Liver (tissue), 7 donors: ENCODE measurements at regions not wholly inside any gene's neighbourhood (a gene's known extent, or its start where the extent isn't known, plus 50 kb on each side); places are given as distances from the start of the nearest gene placed in this dataset.

Experiments used
- DNase-seq: peaks from one replicate; pipeline ENCODE4 v3.0.0-alpha.2; 2017; ENCODE audit warnings: low spot score
- H3K27ac ChIP-seq, 2 donors: one replicate each; pipeline ENCODE4 v1.7.0; 2013; ENCODE audit warnings: inconsistent platforms in 2 of 2, low read length in 2 of 2, control low read depth in 1 of 2, low read depth in 1 of 2, mild to moderate bottlenecking in 1 of 2
- H3K27me3 ChIP-seq, 4 donors: one replicate each; pipeline versions ENCODE4 v1.6.1 to v1.7.0; 2013; ENCODE audit warnings: low read length in 3 of 4, inconsistent platforms in 1 of 4, mild to moderate bottlenecking in 1 of 4, moderate library complexity in 1 of 4; ENCODE audit not compliant: control insufficient read depth in 4 of 4, insufficient read depth in 4 of 4
- H3K36me3 ChIP-seq, 4 donors: one replicate each; pipeline versions ENCODE4 v1.6.1 to v1.7.0; 2013; ENCODE audit warnings: low read length in 3 of 4, mild to moderate bottlenecking in 3 of 4, low read depth in 1 of 4, moderate library complexity in 1 of 4; ENCODE audit not compliant: control insufficient read depth in 4 of 4, insufficient read depth in 3 of 4
- H3K4me1 ChIP-seq, 4 donors: one replicate each; pipeline versions ENCODE4 v1.6.1 to v1.7.0; 2013; ENCODE audit warnings: low read length in 3 of 4, mild to moderate bottlenecking in 3 of 4, moderate library complexity in 1 of 4; ENCODE audit not compliant: control insufficient read depth in 4 of 4, insufficient read depth in 4 of 4
- H3K4me3 ChIP-seq, 3 donors: one replicate each; pipeline versions ENCODE4 v1.6.1 to v1.7.0; 2013; ENCODE audit warnings: low read length in 3 of 3, control low read depth in 1 of 3, low read depth in 1 of 3, mild to moderate bottlenecking in 1 of 3
- H3K9ac ChIP-seq, 2 donors: one replicate each; pipeline ENCODE4 v1.7.0; 2013; ENCODE audit warnings: low read length in 2 of 2, mild to moderate bottlenecking in 2 of 2, moderate library complexity in 2 of 2, control low read depth in 1 of 2, low read depth in 1 of 2
- H3K9me3 ChIP-seq, 4 donors: one replicate each; pipeline versions ENCODE4 v1.6.1 to v1.7.0; 2013; ENCODE audit warnings: low read length in 3 of 4; ENCODE audit not compliant: control insufficient read depth in 4 of 4
- EGR1 ChIP-seq, 2 donors: IDR thresholded peaks; 2 replicates each; pipeline ENCODE4 v1.6.1; 2016 to 2018; ENCODE audit warnings: antibody characterized with exemption in 2 of 2, low read depth in 2 of 2
- FOXA2 ChIP-seq: IDR thresholded peaks from 2 replicates; pipeline ENCODE4 v1.6.1; 2016; ENCODE audit warnings: antibody characterized with exemption
- GABPA ChIP-seq, 2 donors: IDR thresholded peaks in 1 of 2; conservative IDR thresholded peaks in 1 of 2; 2 replicates each; pipeline ENCODE4 v1.6.1; 2016; ENCODE audit warnings: antibody characterized with exemption in 2 of 2, mild to moderate bottlenecking in 1 of 2, moderate library complexity in 1 of 2
- HNF4A ChIP-seq, 2 donors: conservative IDR thresholded peaks; 2 replicates each; pipeline ENCODE4 v1.6.1; 2016; ENCODE audit warnings: antibody characterized with exemption in 2 of 2, mild to moderate bottlenecking in 2 of 2
- JUND ChIP-seq, 2 donors: IDR thresholded peaks; 2 replicates each; pipeline ENCODE4 v1.6.1; 2016; ENCODE audit warnings: antibody characterized with exemption in 2 of 2
- NR2F2 ChIP-seq: IDR thresholded peaks from 2 replicates; pipeline ENCODE4 v1.6.1; 2016; ENCODE audit warnings: antibody characterized with exemption
- RAD21 ChIP-seq, 2 donors: IDR thresholded peaks; 2 replicates each; pipeline ENCODE4 v1.6.1; 2016; ENCODE audit warnings: antibody characterized with exemption in 2 of 2, mild to moderate bottlenecking in 2 of 2
- SP1 ChIP-seq: IDR thresholded peaks from 2 replicates; pipeline ENCODE4 v1.6.1; 2018; ENCODE audit warnings: antibody characterized with exemption, mild to moderate bottlenecking
- TAF1 ChIP-seq: conservative IDR thresholded peaks from 2 replicates; pipeline ENCODE4 v1.6.1; 2016; ENCODE audit warnings: antibody characterized with exemption, mild to moderate bottlenecking
- YY1 ChIP-seq: IDR thresholded peaks from 2 replicates; pipeline ENCODE4 v1.6.1; 2016; ENCODE audit warnings: antibody characterized with exemption, mild to moderate bottlenecking
- ZBTB33 ChIP-seq: IDR thresholded peaks from 2 replicates; pipeline ENCODE4 v1.6.1; 2016; ENCODE audit warnings: antibody characterized with exemption
- WGBS: extraction: QIAGEN DNeasy Blood & Tissue Kit; methylation state at CpG from one replicate; pipeline ENCODE4 v1.1.7; 2013; 5-methylcytosine and 5-hydroxymethylcytosine counted together
- TF ChIP-seq, protein P1 (sequence below): IDR thresholded peaks from 2 replicates; pipeline ENCODE4 v1.6.1; 2016; ENCODE audit warnings: antibody characterized with exemption
- TF ChIP-seq, protein P2 (sequence below): IDR thresholded peaks from 2 replicates; pipeline ENCODE4 v1.6.1; 2016; ENCODE audit warnings: antibody characterized with exemption
- TF ChIP-seq, protein P3 (sequence below): IDR thresholded peaks from 2 replicates; pipeline ENCODE4 v1.6.1; 2016; ENCODE audit warnings: antibody characterized with exemption, mild to moderate bottlenecking
- donor health status: healthy.
- donor health status: healthy.
- donor health status: healthy.
- donor health status: healthy.

- WGBS: 79% methylated on average over 8 of the region's 8 CpGs
- Histone ChIP-seq H3K27ac (no peak overlapping the region), H3K9me3 (peaks cover 13 to 35% (median 26%) of the 10 kb centered on the region in 4 donors), H3K27me3 (no peaks in the 10 kb centered on the region), H3K9ac (no peak overlapping the region), H3K36me3 (peaks cover 0 to 2% (median 0%) of the 10 kb centered on the region in 4 donors), H3K4me1 (no peaks in the 10 kb centered on the region), H3K4me3 (no peak overlapping the region)
- TF ChIP-seq FOXA2 (no peak), SP1 (no peak), EGR1 (IDR thresholded peaks at IDR 0.05; ENCODE audit: low read depth in 2 of 2) (no peak)
- DNase-seq: no peak
These were observed 105.4 kb downstream of the MTNR1A start for GRCh38 chr4:186449954-186450353.

GRCh38 chr4:186445040-186445439, 110.3 kb downstream of the MTNR1A start:
- no peak for DNase-seq
- WGBS: 59% methylated on average over 5 of the region's 5 CpGs
- Histone ChIP-seq H3K36me3 (no peaks in the 10 kb centered on the region), H3K9me3 (peaks cover 0 to 4% (median 1%) of the 10 kb centered on the region in 4 donors), H3K4me1 (no peaks in the 10 kb centered on the region), H3K27ac (no peak overlapping the region), H3K4me3 (no peak overlapping the region), H3K9ac (no peak overlapping the region), H3K27me3 (no peaks in the 10 kb centered on the region)
- TF ChIP-seq, protein P1, sequence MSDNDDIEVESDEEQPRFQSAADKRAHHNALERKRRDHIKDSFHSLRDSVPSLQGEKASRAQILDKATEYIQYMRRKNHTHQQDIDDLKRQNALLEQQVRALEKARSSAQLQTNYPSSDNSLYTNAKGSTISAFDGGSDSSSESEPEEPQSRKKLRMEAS: no peak
- TF ChIP-seq, protein P2, sequence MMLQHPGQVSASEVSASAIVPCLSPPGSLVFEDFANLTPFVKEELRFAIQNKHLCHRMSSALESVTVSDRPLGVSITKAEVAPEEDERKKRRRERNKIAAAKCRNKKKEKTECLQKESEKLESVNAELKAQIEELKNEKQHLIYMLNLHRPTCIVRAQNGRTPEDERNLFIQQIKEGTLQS: no peak
- TF ChIP-seq GABPA (IDR thresholded peaks at IDR 0.05 in 1 of 2, conservative IDR thresholded peaks at IDR 0.05 in 1 of 2): no peak
- no peak for TF ChIP-seq FOXA2

- 79% methylated on average over 2 of the region's 2 CpGs for WGBS
- TF ChIP-seq HNF4A (conservative IDR thresholded peaks at IDR 0.05) (no peak), TAF1 (no peak), JUND (IDR thresholded peaks at IDR 0.05) (no peak), FOXA2 (no peak)
- TF ChIP-seq, protein P1: no peak
- Histone ChIP-seq H3K4me3 (no peak overlapping the region), H3K36me3 (no peaks in the 10 kb centered on the region), H3K27me3 (no peaks in the 10 kb centered on the region), H3K27ac (no peak overlapping the region), H3K9me3 (peaks cover 0 to 4% (median 0%) of the 10 kb centered on the region in 4 donors), H3K9ac (no peak overlapping the region), H3K4me1 (no peaks in the 10 kb centered on the region)
- DNase-seq: no peak
These were observed 113.9 kb downstream of the MTNR1A start for GRCh38 chr4:186441502-186441901.

GRCh38 chr4:186428481-186428880, 126.9 kb downstream of the MTNR1A start:
- no peak overlapping the region for H3K9ac ChIP-seq
- WGBS: 89% methylated on average over 13 of the region's 13 CpGs
- TF ChIP-seq EGR1 (IDR thresholded peaks at IDR 0.05; ENCODE audit: low read depth in 2 of 2) (no peak), JUND (IDR thresholded peaks at IDR 0.05) (no peak), HNF4A (conservative IDR thresholded peaks at IDR 0.05) (no peak), ZBTB33 (no peak), GABPA (IDR thresholded peaks at IDR 0.05 in 1 of 2, conservative IDR thresholded peaks at IDR 0.05 in 1 of 2) (no peak), RAD21 (IDR thresholded peaks at IDR 0.05) (no peak), YY1 (no peak), NR2F2 (no peak)
- TF ChIP-seq, protein P1: no peak
- TF ChIP-seq, protein P2: no peak
- TF ChIP-seq, protein P3, sequence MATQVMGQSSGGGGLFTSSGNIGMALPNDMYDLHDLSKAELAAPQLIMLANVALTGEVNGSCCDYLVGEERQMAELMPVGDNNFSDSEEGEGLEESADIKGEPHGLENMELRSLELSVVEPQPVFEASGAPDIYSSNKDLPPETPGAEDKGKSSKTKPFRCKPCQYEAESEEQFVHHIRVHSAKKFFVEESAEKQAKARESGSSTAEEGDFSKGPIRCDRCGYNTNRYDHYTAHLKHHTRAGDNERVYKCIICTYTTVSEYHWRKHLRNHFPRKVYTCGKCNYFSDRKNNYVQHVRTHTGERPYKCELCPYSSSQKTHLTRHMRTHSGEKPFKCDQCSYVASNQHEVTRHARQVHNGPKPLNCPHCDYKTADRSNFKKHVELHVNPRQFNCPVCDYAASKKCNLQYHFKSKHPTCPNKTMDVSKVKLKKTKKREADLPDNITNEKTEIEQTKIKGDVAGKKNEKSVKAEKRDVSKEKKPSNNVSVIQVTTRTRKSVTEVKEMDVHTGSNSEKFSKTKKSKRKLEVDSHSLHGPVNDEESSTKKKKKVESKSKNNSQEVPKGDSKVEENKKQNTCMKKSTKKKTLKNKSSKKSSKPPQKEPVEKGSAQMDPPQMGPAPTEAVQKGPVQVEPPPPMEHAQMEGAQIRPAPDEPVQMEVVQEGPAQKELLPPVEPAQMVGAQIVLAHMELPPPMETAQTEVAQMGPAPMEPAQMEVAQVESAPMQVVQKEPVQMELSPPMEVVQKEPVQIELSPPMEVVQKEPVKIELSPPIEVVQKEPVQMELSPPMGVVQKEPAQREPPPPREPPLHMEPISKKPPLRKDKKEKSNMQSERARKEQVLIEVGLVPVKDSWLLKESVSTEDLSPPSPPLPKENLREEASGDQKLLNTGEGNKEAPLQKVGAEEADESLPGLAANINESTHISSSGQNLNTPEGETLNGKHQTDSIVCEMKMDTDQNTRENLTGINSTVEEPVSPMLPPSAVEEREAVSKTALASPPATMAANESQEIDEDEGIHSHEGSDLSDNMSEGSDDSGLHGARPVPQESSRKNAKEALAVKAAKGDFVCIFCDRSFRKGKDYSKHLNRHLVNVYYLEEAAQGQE: no peak

More at GRCh38 chr4:186428481-186428880, 126.9 kb downstream of the MTNR1A start:
- Histone ChIP-seq H3K27ac (no peak overlapping the region), H3K27me3 (no peaks in the 10 kb centered on the region), H3K36me3 (no peaks in the 10 kb centered on the region), H3K4me1 (no peaks in the 10 kb centered on the region), H3K9me3 (no peaks in the 10 kb centered on the region), H3K4me3 (no peak overlapping the region)
- DNase-seq: no peak
